ENCODE measurements at regions not wholly inside any gene's neighbourhood (a gene's known extent, or its start where the extent isn't known, plus 50 kb on each side); places are given as distances from the start of the nearest gene placed in this dataset.

DNA sequence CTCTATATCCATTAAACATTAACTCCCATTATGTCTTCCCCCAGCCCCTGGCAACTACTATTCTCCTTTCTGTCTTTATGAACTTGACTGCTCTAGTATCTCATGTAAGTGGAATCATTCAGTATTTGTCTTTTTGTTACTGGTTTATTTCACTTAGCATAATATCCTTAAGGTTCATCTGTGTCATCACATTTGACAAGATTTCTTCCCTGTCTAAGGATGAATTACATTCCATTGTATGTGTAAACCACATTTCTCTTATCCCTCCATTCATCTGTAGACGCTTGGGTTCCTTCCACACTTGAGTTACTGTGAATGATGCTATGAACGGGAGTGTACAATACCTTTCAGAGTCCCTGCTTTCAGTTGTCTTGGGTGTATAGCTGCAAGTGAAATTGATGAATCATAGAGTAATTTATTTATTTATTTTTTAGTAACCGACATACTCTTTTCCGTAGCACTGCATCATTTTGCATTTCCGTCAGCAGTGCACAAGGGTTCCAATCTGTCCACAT is 399.7 kb upstream of the RBFOX1 start:
- DNase-seq (ENCODE audit: low read depth): no peak

- no peak for DNase-seq (ENCODE audit: low read depth)
These were observed 402.8 kb upstream of the RBFOX1 start for GRCh38 chr16:6929868-6930267.

GRCh38 chr16:6926762-6927161 is 405.9 kb upstream of the RBFOX1 start:
- no peak for DNase-seq (ENCODE audit: low read depth)

GRCh38 chr16:6926341-6926740 is 406.3 kb upstream of the RBFOX1 start:
- DNase-seq (ENCODE audit: low read depth): no peak

- DNase-seq (ENCODE audit: low read depth): no peak
These were observed 414.0 kb upstream of the RBFOX1 start for GRCh38 chr16:6918646-6919045.

- no peak for DNase-seq (ENCODE audit: low read depth)
These were observed 415.7 kb upstream of the RBFOX1 start for GRCh38 chr16:6916946-6917345.

GRCh38 chr16:6913566-6913965 is 419.1 kb upstream of the RBFOX1 start:
- no peak for DNase-seq (ENCODE audit: low read depth)

GRCh38 chr16:6910301-6910700 is 422.3 kb upstream of the RBFOX1 start:
- DNase-seq (ENCODE audit: low read depth): no peak

- no peak for DNase-seq (ENCODE audit: low read depth)
These were observed 427.0 kb upstream of the RBFOX1 start for GRCh38 chr16:6905601-6906000.

- DNase-seq (ENCODE audit: low read depth): no peak
These were observed 429.0 kb upstream of the RBFOX1 start for GRCh38 chr16:6903671-6904070.

DNA sequence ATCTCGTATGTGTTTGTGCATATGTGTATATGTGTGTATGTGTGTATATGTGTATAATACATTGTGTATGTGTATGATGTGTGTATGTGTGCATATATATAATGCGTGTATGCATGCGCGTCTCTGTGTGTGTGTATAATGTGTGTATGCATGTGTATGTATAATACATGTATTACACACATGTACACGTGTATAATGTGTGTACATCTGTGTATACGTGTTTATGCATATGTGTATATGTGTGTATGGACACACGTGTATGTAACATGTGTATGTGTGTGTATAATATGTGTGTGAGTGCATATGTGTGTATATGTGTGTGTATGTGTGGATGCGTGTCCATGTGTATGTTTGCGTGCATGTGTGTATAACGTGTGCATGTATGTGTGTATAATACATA is 433.7 kb upstream of the RBFOX1 start:
- DNase-seq (ENCODE audit: low read depth): no peak

GRCh38 chr16:6897876-6898485 is 434.7 kb upstream of the RBFOX1 start:
- no peak for DNase-seq (ENCODE audit: low read depth)

GRCh38 chr16:6892966-6893365 is 439.7 kb upstream of the RBFOX1 start:
- no peak for DNase-seq (ENCODE audit: low read depth)

GRCh38 chr16:6891496-6891895 is 441.1 kb upstream of the RBFOX1 start:
- DNase-seq (ENCODE audit: low read depth): no peak

- no peak for DNase-seq (ENCODE audit: low read depth)
These were observed 444.1 kb upstream of the RBFOX1 start for GRCh38 chr16:6888531-6888930.

DNA sequence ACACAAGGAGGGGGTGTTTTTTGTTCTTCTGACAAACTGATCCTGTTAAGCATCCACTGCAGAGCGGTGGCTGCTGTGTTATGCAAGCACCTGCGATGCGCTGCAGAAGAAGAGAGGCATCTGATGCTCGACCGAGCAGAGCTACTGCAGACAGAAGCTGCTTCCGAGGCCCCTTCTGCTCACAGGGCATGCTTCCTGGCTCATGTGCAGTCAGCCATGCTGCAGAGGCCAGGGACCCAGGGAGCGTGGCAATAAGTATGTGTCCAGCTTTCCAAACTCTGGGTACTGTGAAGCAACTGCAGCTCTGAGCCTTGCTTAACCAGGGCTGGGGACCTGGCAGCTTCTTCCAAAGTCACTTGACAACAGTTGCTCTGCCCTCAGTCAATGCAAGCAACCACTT is 448.6 kb upstream of the RBFOX1 start:
- DNase-seq (ENCODE audit: low read depth): no peak

DNA sequence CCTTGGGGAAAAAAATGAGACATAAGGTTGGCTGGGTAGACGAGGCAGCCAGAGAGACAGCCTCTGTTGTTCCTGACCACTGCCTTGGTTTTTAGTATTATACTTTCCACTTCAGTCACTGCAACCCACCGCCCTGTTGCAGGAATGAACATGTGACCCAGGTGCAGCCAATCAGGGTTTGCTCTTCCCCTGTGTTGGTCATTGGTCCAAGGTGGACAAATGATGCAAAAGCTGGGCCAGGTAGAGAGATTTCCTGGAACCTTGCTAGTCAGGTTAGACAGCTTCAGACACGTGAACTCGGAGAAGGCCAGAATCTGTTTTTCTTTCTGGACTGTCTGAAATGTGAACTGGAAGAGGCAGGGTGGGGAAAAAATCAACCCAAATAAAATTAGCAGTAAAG is 452.4 kb upstream of the RBFOX1 start:
- no peak for DNase-seq (ENCODE audit: low read depth)

- DNase-seq (ENCODE audit: low read depth): no peak
These were observed 468.0 kb upstream of the RBFOX1 start for GRCh38 chr16:6864671-6865070.

GRCh38 chr16:6864244-6864643 is 468.4 kb upstream of the RBFOX1 start:
- DNase-seq (ENCODE audit: low read depth): no peak

GRCh38 chr16:6863135-6863534 is 469.5 kb upstream of the RBFOX1 start:
- no peak for DNase-seq (ENCODE audit: low read depth)

DNA sequence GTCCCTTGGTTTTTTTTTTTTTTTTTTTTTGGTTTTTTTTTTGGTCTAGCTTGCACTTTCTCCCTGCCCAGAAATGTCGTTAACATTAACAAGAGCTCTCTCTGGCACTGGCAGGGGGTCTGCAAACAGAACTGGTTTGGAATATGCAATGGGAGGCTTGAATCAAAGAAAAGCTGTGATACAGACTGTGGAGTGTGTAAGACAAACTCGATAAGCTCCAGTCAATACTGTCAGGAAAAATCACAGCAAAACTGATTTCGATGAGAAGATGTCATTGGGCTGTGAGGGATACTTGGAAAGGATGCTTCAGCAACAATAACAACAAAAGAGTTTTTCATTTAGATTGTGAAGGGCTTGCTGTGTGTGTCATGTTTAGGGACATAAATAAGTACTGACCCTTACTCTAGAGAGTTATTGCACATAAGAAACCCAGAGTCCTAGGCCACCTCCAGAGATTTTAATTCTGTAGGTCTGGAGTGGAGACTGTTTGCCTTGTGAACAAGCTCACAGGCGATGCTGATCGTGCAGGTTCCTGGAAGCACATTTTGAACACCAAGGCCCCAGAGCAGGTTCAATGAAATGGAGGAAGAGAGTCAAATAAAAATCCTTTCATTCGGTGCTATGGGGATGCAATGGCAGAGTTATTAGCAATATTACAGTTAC is 470.7 kb upstream of the RBFOX1 start:
- DNase-seq (ENCODE audit: low read depth): no peak

DNA sequence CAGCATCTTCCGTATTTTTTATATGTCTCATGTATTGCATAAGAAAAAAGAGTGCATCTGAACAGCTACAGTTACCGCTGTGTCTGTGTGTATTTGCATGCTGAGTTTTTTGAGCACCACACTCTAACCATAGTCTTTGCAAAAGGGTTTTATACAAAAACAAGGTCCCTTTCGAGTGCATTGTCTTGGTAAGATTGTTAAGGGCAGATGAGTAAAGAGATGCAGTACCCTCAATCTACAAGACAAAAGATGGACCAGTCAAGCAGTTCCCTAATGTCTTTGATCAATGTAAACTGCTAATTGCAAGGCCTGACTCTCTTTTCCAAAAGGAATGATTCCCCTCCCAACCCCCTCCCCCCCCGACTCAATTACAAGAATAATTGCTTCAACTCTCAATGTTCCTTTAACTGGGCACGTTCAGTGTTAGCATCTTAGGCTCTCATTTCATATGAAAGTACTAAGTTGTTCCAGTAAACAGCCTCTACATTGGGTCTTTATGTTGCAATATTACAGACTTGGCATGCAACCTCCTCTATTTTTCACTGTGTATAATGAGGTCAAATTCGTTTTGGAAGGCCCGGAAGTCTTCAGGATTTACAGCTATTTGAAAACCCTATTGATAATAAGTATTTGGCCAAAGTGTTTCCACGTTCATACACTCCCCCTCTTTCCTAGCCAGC is 471.4 kb upstream of the RBFOX1 start:
- DNase-seq (ENCODE audit: low read depth): no peak

GRCh38 chr16:6857575-6857974 is 475.1 kb upstream of the RBFOX1 start:
- no peak for DNase-seq (ENCODE audit: low read depth)
